ENCODE measurements at regions not wholly inside any gene's neighbourhood (a gene's known extent, or its start where the extent isn't known, plus 50 kb on each side); places are given as distances from the start of the nearest gene placed in this dataset.

DNA sequence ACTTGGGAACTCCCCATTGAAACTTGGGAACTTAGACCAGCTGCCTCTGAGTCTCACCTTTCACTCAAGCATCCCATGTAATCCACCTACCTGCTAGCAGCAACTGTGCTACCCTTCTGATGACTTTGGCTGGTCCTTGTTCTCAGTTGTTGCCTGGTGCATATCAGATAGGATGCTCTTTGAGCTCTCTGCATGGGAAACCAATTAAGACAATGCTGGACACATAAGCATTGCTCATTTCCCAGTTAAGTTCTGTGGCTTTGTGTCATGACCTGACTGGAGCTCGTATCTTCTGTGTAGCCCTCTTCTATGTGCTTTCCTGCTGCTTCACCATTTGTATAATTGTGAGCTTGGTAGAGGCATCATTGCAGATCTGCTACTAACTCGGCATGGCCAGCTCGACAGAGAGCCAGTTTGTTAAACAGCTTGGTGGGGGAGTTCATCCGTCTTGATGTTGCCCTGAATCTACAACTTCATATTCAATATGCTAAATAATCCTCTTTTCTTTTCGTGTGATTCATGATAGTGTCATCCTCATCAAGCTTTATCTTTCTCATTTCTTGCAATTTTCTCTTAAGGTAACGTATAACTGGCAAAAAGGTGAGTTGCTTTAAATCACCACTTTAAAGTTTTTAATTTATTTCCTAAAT is 447.5 kb upstream of the SLC14A2 start:
- TF ChIP-seq, protein P1, sequence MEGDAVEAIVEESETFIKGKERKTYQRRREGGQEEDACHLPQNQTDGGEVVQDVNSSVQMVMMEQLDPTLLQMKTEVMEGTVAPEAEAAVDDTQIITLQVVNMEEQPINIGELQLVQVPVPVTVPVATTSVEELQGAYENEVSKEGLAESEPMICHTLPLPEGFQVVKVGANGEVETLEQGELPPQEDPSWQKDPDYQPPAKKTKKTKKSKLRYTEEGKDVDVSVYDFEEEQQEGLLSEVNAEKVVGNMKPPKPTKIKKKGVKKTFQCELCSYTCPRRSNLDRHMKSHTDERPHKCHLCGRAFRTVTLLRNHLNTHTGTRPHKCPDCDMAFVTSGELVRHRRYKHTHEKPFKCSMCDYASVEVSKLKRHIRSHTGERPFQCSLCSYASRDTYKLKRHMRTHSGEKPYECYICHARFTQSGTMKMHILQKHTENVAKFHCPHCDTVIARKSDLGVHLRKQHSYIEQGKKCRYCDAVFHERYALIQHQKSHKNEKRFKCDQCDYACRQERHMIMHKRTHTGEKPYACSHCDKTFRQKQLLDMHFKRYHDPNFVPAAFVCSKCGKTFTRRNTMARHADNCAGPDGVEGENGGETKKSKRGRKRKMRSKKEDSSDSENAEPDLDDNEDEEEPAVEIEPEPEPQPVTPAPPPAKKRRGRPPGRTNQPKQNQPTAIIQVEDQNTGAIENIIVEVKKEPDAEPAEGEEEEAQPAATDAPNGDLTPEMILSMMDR (IDR thresholded peaks at IDR 0.05): no peak
- no peak for TF ChIP-seq POLR2A (IDR thresholded peaks at IDR 0.05)

Measured in stomach (tissue), 4 donors.